ENCODE measurements at regions not wholly inside any gene's neighbourhood (a gene's known extent, or its start where the extent isn't known, plus 50 kb on each side); places are given as distances from the start of the nearest gene placed in this dataset.

DNA sequence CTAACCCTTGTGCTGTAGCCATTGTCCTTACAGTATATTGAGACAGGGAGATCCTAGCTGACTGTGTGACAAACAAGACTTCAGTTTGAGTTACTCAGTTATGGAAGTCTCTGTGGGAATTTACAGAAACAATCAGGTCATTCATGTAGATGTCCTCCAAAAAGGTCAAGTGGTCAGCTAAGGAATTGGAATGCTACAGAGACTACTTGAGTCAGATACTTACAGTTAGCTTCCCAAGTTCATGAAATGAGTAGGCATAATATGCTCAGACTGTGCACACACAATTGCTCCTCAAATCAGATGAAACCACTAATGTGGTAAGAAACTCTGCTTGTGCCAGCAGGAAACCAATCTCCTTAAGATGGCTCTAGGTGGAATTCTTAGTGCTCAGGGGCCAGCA, 985.7 kb downstream of the NSUN3 start:
- TF ChIP-seq, protein P1, sequence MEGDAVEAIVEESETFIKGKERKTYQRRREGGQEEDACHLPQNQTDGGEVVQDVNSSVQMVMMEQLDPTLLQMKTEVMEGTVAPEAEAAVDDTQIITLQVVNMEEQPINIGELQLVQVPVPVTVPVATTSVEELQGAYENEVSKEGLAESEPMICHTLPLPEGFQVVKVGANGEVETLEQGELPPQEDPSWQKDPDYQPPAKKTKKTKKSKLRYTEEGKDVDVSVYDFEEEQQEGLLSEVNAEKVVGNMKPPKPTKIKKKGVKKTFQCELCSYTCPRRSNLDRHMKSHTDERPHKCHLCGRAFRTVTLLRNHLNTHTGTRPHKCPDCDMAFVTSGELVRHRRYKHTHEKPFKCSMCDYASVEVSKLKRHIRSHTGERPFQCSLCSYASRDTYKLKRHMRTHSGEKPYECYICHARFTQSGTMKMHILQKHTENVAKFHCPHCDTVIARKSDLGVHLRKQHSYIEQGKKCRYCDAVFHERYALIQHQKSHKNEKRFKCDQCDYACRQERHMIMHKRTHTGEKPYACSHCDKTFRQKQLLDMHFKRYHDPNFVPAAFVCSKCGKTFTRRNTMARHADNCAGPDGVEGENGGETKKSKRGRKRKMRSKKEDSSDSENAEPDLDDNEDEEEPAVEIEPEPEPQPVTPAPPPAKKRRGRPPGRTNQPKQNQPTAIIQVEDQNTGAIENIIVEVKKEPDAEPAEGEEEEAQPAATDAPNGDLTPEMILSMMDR (IDR thresholded peaks at IDR 0.05 in 2 of 3, conservative IDR thresholded peaks at IDR 0.05 in 1 of 3; ENCODE audit: borderline replicate concordance in 1 of 3, insufficient read depth in 1 of 3, low read depth in 2 of 3, low read length in 2 of 3) = no peak
- no peak for TF ChIP-seq POLR2A (IDR thresholded peaks at IDR 0.05; ENCODE audit: borderline replicate concordance, extremely low read depth, insufficient read depth, insufficient read length)
- TF ChIP-seq, protein P2, sequence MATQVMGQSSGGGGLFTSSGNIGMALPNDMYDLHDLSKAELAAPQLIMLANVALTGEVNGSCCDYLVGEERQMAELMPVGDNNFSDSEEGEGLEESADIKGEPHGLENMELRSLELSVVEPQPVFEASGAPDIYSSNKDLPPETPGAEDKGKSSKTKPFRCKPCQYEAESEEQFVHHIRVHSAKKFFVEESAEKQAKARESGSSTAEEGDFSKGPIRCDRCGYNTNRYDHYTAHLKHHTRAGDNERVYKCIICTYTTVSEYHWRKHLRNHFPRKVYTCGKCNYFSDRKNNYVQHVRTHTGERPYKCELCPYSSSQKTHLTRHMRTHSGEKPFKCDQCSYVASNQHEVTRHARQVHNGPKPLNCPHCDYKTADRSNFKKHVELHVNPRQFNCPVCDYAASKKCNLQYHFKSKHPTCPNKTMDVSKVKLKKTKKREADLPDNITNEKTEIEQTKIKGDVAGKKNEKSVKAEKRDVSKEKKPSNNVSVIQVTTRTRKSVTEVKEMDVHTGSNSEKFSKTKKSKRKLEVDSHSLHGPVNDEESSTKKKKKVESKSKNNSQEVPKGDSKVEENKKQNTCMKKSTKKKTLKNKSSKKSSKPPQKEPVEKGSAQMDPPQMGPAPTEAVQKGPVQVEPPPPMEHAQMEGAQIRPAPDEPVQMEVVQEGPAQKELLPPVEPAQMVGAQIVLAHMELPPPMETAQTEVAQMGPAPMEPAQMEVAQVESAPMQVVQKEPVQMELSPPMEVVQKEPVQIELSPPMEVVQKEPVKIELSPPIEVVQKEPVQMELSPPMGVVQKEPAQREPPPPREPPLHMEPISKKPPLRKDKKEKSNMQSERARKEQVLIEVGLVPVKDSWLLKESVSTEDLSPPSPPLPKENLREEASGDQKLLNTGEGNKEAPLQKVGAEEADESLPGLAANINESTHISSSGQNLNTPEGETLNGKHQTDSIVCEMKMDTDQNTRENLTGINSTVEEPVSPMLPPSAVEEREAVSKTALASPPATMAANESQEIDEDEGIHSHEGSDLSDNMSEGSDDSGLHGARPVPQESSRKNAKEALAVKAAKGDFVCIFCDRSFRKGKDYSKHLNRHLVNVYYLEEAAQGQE (IDR thresholded peaks at IDR 0.05; ENCODE audit: low read depth) = no peak
- no peak for TF ChIP-seq SP1 (IDR thresholded peaks at IDR 0.05; ENCODE audit: low read depth)
- TF ChIP-seq, protein P3, sequence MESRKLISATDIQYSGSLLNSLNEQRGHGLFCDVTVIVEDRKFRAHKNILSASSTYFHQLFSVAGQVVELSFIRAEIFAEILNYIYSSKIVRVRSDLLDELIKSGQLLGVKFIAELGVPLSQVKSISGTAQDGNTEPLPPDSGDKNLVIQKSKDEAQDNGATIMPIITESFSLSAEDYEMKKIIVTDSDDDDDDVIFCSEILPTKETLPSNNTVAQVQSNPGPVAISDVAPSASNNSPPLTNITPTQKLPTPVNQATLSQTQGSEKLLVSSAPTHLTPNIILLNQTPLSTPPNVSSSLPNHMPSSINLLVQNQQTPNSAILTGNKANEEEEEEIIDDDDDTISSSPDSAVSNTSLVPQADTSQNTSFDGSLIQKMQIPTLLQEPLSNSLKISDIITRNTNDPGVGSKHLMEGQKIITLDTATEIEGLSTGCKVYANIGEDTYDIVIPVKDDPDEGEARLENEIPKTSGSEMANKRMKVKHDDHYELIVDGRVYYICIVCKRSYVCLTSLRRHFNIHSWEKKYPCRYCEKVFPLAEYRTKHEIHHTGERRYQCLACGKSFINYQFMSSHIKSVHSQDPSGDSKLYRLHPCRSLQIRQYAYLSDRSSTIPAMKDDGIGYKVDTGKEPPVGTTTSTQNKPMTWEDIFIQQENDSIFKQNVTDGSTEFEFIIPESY (IDR thresholded peaks at IDR 0.05; ENCODE audit: extremely low read depth, insufficient replicate concordance, low read length) = no peak
- TF ChIP-seq, protein P4, sequence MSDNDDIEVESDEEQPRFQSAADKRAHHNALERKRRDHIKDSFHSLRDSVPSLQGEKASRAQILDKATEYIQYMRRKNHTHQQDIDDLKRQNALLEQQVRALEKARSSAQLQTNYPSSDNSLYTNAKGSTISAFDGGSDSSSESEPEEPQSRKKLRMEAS (IDR thresholded peaks at IDR 0.05) = no peak
